ENCODE measurements at regions not wholly inside any gene's neighbourhood (a gene's known extent, or its start where the extent isn't known, plus 50 kb on each side); places are given as distances from the start of the nearest gene placed in this dataset.

DNA sequence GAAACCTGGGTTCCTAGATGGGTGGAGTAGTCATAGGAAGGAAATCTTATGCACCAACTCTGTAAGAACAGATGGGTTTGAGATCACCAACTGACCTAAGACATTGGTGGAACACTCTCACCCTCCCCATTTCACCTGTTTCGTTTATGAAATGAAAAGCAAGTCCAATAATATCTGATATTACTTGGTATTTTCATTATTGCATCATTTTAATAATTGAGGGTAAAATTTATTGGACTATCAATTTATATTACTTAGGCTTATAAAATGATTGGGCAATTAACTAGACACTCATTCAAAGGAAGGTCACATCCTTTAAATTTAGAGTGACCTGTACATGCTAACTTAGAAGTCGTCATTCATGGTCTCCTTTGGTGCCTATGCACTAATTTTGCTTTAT lies 503.9 kb downstream of the TAFA4 start:
- Mint-ChIP-seq H3K9me3 (no peaks in the 10 kb centered on the region), H3K4me3 (no peak overlapping the region)

DNA sequence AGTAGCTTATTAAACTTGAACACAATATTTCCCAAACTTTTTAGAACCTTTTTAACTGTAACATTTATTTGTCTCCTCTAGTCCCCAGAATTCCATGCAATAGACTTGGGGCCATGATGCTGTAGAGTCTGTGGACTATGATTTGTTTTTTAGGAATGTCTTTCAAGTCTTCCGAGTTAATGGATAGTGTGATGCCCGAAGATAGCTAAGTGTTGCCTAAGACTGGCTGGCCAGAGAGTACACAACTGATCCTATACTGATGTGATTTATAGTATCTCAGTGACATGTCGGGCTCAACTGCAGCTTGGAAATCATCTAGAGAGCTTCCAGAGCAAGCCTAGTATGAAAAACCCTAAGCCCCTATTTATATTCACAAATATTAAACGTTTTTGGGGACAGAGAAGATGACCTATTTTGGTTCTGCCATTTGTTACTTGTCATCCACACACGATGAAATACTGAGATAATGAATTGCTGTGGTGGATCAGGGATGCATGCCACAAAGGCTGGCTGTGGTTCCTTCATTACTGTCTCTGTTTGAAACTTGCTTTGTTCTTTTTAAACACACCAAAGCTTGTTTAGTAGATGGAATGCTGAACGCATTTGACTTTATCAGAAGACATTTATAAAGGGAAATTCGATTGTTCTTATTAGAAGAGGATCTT lies 507.4 kb downstream of the TAFA4 start:
- no peaks in the 10 kb centered on the region for H3K36me3 Mint-ChIP-seq
- H3K9me3 Mint-ChIP-seq, result no peaks in the 10 kb centered on the region
- H3K27ac Mint-ChIP-seq, result no peak overlapping the region
- no peaks in the 10 kb centered on the region for H3K4me1 Mint-ChIP-seq
- CTCF ChIA-PET, result no interaction called here
- H3K4me3 Mint-ChIP-seq, result no peak overlapping the region
- DNase-seq, result no peak
- no peaks in the 10 kb centered on the region for H3K27me3 Mint-ChIP-seq

More for the DNA sequence above, 503.9 kb downstream of the TAFA4 start:
- Mint-ChIP-seq H3K4me1 (no peaks in the 10 kb centered on the region), H3K36me3 (no peaks in the 10 kb centered on the region), H3K27me3 (no peaks in the 10 kb centered on the region), H3K27ac (no peak overlapping the region)
- DNase-seq, result no peak
- CTCF ChIA-PET, result no interaction called here

DNA sequence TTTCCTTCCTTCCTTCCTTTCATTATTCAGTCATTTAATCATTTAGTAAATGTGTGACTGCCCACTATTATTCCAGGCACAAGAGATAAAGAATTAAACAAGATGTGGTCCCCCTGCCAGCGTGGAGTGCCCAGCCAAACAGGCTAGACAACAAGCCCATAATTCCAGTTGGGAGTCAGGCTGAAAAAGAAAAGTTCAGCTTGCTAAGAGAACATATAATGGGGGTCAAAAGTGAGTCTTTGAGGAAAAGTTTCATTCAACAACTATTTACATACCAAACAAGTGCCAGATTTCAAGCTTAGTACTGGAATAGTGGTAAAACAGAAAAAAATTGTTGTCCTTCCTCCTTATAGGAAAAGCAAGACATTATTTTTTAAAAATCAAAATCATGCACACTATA lies 523.7 kb downstream of the TAFA4 start:
- DNase-seq, result no peak
- H3K36me3 Mint-ChIP-seq, result no peaks in the 10 kb centered on the region
- peaks cover under 1% of the 10 kb centered on the region for H3K9me3 Mint-ChIP-seq
- CTCF ChIA-PET, result no interaction called here
- H3K4me1 Mint-ChIP-seq, result no peaks in the 10 kb centered on the region
- H3K4me3 Mint-ChIP-seq, result no peak overlapping the region
- H3K27me3 Mint-ChIP-seq, result no peaks in the 10 kb centered on the region
- no peak overlapping the region for H3K27ac Mint-ChIP-seq

DNA sequence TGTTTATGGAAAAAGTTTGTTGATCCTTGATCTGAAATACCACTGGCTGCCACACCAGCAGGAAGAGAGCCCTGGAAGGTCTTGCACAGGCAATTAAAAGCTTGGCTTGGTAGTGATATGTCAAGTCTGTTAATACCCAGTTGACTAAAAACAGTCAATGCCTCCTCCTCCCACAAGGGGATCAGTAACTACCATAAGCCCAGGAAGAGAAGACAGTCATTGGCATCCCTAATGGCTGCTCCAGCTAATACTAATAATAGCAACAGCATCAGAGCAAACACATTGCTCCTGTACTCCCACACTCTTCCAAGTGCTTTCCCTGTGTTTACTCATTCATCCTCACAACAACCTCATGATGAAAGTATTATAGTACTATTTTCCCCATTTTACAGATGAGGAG lies 528.6 kb downstream of the TAFA4 start:
- Mint-ChIP-seq H3K27me3 (no peaks in the 10 kb centered on the region), H3K27ac (no peak overlapping the region), H3K9me3 (no peaks in the 10 kb centered on the region), H3K4me1 (no peaks in the 10 kb centered on the region), H3K36me3 (no peaks in the 10 kb centered on the region), H3K4me3 (no peak overlapping the region)
- CTCF ChIA-PET, result no interaction called here
- DNase-seq, result no peak

DNA sequence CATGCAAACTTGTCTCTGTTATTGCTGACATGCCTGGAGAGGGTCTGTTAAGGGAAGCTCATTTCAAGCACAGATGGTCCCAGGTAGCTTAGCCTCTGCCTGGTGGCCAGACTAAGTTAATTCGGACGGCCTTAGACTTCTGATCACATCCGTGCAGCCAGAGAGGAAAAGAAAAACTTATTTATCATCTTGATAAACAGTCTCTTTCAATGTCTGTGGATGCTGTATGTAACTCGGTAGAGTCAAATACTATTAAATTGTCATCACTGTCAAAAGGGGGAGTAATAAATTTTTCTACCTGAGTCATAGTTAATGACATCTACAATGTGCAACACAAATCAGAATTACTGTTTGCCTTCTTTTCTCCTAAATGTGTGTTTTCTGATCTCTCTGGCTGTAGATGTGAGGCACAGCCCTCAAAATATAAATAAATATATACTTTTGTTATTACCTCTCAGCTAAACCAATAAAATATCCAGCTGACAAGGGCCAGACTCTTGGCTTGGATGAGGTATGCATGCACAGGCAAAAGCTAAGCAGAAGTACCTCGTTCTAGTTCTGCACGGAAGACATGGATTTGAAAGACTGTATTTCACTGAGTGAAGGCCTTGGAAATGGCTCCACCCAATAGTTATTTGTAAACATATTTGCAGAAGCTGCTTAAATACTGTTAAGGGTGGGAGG lies 530.0 kb downstream of the TAFA4 start:
- no peaks in the 10 kb centered on the region for H3K27me3 Mint-ChIP-seq
- CTCF ChIA-PET, result no interaction called here
- no peaks in the 10 kb centered on the region for H3K4me1 Mint-ChIP-seq
- H3K9me3 Mint-ChIP-seq, result no peaks in the 10 kb centered on the region
- H3K4me3 Mint-ChIP-seq, result no peak overlapping the region
- H3K36me3 Mint-ChIP-seq, result no peaks in the 10 kb centered on the region
- DNase-seq, result no peak
- H3K27ac Mint-ChIP-seq, result no peak overlapping the region

DNA sequence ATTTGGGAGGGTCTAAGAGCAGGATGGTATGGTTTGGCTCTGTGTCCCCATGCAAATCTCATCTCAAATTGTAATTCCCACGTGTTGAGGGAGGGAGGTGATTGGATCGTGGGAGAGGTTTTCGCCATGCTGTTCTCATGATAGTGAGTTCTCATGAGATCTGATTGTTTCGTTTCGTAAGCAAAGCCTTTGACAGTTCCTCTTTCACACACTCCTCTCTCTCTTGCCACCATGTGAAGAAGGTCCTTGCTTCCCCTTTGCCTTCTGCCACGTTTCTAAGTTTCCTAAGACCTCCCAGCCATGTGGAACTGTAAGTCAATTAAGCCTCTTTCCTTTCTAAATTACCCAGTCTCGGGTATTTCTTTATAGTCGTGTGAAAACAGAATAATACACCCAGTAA lies 553.7 kb downstream of the TAFA4 start:
- Mint-ChIP-seq H3K4me1 (no peaks in the 10 kb centered on the region), H3K27ac (no peak overlapping the region), H3K36me3 (no peaks in the 10 kb centered on the region), H3K9me3 (peaks cover 30% of the 10 kb centered on the region), H3K4me3 (no peak overlapping the region), H3K27me3 (no peaks in the 10 kb centered on the region)
- DNase-seq, result no peak
- CTCF ChIA-PET, result no interaction called here

DNA sequence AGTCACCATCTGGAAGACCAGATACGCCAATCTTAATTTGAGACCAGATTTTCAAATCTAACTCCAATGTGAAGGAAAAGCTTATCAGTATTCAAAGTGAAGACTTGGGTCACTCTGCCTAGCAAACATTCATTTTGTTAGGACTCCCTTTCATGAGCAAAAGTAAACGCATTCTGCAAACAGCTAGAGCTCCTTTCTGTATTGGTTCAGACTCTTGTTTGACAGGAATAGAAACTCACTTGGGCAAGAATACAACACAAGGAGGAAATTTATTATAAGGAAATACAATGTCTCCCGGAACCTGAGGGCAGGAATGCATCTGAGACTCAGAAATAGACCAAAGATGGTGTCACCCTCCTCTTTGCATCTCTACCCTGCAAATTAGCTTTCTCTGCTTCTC lies 558.6 kb downstream of the TAFA4 start:
- peaks cover 20% of the 10 kb centered on the region for H3K9me3 Mint-ChIP-seq
- no peaks in the 10 kb centered on the region for H3K4me1 Mint-ChIP-seq
- no peaks in the 10 kb centered on the region for H3K36me3 Mint-ChIP-seq
- CTCF ChIA-PET, result no interaction called here
- H3K27me3 Mint-ChIP-seq, result no peaks in the 10 kb centered on the region
- DNase-seq, result no peak
- H3K4me3 Mint-ChIP-seq, result no peak overlapping the region
- no peak overlapping the region for H3K27ac Mint-ChIP-seq

DNA sequence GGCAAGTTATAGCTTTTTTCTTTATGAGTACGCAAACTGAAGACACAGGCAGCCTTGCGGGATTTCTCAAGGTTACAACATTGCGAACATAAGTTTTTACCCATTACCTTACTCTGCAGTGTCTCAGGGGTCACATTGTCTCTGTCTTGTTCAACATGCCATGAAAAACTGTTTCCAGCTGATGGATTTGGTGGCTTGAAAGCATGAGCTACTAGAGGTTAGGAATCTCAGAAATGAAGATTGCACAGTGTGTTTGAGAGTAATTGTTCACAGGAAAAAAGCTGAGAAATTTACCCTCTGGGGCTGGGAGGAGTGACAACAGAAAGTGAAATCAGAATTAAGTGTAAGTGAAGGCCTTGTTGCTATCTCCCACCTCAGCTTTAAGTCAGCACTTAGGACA lies 568.6 kb downstream of the TAFA4 start:
- no peaks in the 10 kb centered on the region for H3K36me3 Mint-ChIP-seq
- no peak overlapping the region for H3K4me3 Mint-ChIP-seq
- no peak for DNase-seq

DNA sequence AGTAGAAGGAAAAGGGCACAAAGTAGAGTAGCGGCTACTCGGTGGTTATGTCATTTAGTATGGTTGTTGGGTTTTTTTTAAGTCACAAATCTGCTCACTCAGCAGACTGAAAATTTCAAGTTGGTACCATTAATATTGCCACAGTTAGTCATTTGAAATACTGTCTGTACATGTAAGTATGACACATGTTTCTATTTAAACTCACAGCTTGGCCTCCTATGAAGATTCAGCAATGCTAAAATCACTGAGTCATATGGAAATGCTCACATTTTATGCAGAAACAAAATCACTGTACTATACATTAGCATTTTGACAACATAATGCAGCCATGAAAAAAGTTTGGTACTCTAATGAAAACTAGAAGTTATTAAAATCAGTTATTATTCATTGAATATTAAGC lies 571.9 kb downstream of the TAFA4 start:
- Mint-ChIP-seq H3K27ac (no peak overlapping the region), H3K36me3 (no peaks in the 10 kb centered on the region), H3K4me1 (no peaks in the 10 kb centered on the region), H3K9me3 (no peaks in the 10 kb centered on the region), H3K27me3 (no peaks in the 10 kb centered on the region), H3K4me3 (no peak overlapping the region)
- CTCF ChIA-PET, result no interaction called here
- DNase-seq, result no peak

More for the DNA sequence above, 568.6 kb downstream of the TAFA4 start:
- H3K27ac Mint-ChIP-seq, result no peak overlapping the region
- H3K27me3 Mint-ChIP-seq, result no peaks in the 10 kb centered on the region
- no peaks in the 10 kb centered on the region for H3K4me1 Mint-ChIP-seq
- CTCF ChIA-PET, result no interaction called here
- no peaks in the 10 kb centered on the region for H3K9me3 Mint-ChIP-seq

DNA sequence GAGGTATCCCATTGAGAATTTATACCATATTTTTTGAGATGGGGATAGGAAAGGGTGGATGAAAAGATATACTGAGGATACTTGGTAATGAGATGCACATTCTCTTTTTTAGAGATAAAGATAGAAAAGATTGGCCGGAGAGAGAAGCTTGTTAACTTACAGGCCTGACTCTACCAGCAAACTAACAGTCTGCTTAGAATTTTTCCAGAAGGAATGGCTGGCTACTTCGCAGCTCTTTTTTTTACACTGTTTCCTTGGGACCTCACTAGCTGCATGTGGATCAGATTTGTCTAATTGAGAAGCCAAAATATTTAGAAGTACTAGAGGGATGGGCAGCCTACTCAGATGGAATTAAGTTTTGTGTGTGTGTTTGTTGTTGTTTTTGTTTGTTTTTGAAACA lies 586.6 kb downstream of the TAFA4 start:
- H3K9me3 Mint-ChIP-seq, result no peaks in the 10 kb centered on the region
- no peak overlapping the region for H3K27ac Mint-ChIP-seq
- H3K4me3 Mint-ChIP-seq, result no peak overlapping the region
- no peaks in the 10 kb centered on the region for H3K27me3 Mint-ChIP-seq
- CTCF ChIA-PET, result no interaction called here
- H3K36me3 Mint-ChIP-seq, result no peaks in the 10 kb centered on the region
- no peak for DNase-seq
- no peaks in the 10 kb centered on the region for H3K4me1 Mint-ChIP-seq

DNA sequence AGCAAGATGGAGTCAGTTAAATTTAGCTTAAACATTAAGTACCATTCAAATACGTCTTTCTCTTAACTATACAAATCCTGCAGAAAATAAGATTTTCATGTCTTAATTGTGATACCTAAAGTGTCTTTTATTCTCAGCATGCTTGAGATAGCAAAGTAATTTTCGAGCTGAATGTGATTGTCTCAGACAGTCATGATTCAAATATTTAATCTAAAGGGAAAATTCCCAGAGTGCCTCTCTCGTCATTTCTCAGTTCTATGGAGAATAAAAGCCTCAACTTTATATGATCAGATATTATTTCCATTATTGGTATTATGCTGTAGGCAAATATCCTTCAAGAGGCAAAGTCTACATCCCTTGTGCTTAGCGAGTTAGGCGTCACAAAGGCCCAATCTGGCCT lies 589.9 kb downstream of the TAFA4 start:
- H3K9me3 Mint-ChIP-seq, result peaks cover 2% of the 10 kb centered on the region
- no peaks in the 10 kb centered on the region for H3K36me3 Mint-ChIP-seq
- no peak overlapping the region for H3K4me3 Mint-ChIP-seq
- no peaks in the 10 kb centered on the region for H3K27me3 Mint-ChIP-seq
- no peak overlapping the region for H3K27ac Mint-ChIP-seq
- CTCF ChIA-PET, result no interaction called here
- H3K4me1 Mint-ChIP-seq, result no peaks in the 10 kb centered on the region
- DNase-seq, result no peak

DNA sequence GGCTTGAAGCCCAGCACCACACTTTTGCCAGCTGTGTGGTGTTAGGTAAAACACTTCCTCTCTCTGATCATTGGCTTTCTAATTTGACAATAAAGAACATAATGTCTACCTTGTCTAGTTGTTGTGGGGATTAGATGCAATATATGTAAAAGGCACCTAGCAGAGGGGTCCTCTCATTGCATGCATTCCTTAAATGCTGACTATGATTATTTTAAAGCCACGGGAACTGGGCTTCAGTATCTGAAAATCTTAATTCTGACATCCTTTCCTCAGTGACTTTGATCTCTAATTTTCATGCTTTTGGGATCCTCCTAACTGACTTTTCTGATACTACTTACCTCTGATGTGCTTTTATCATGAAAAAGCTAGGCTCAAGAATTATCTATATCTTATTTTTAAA lies 596.3 kb downstream of the TAFA4 start:
- no peaks in the 10 kb centered on the region for H3K27me3 Mint-ChIP-seq
- H3K4me1 Mint-ChIP-seq, result no peaks in the 10 kb centered on the region
- H3K27ac Mint-ChIP-seq, result no peak overlapping the region
- no peak for DNase-seq
- no peaks in the 10 kb centered on the region for H3K36me3 Mint-ChIP-seq
- no peak overlapping the region for H3K4me3 Mint-ChIP-seq
- CTCF ChIA-PET, result no interaction called here
- peaks cover 2% of the 10 kb centered on the region for H3K9me3 Mint-ChIP-seq

DNA sequence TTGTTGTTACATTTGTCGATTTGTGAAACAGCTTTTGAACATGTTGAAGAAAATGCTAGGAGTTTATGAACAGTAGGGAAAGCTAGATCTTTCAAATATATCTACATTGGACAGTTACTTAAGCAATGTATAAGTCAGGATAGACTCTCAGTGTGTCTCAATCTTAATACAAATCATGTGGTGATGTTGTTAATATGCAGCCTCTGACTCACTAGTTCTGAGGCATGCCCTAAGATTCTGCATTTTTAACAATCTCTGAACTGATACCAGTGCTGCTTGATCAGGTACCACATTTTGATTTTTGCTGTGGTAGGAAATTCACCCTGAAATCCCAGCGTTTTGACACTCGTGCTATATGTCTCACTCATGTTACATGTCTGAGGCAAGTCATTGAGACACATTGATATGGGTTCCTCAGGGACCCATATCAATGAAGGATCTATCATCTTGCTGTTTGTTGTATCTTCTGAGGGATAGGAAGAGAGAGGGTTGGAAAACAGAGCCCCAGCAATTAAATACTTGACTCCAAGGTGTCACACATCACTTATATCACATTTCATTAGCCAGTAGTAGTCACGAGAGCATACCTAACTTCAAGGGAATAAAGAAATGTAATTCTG lies 597.9 kb downstream of the TAFA4 start:
- H3K27me3 Mint-ChIP-seq, result no peaks in the 10 kb centered on the region
- no peak overlapping the region for H3K27ac Mint-ChIP-seq
- H3K4me1 Mint-ChIP-seq, result no peaks in the 10 kb centered on the region
- H3K36me3 Mint-ChIP-seq, result no peaks in the 10 kb centered on the region
- H3K4me3 Mint-ChIP-seq, result no peak overlapping the region
- CTCF ChIA-PET, result no interaction called here
- no peak for DNase-seq
- peaks cover 2% of the 10 kb centered on the region for H3K9me3 Mint-ChIP-seq

DNA sequence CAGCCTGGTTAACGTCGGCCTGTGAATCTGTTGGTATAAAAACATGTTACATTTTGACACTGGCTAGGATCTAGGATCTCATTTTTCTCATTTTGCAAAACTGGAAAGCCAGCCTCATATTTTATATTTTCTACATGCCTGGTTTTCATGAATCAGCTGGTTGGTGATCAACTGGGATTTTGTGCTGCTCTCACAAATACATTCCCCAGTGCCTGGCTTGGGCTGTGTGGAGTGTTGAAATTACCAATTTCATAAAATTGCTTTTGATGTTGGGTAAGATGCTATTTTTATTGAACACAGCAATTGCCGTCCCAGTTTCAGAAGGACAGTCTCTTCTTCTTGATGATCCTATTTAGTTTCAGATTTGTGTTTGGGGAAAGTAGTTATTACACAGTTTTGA lies 604.3 kb downstream of the TAFA4 start:
- H3K36me3 Mint-ChIP-seq, result no peaks in the 10 kb centered on the region
- H3K4me3 Mint-ChIP-seq, result no peak overlapping the region
- no peaks in the 10 kb centered on the region for H3K4me1 Mint-ChIP-seq
- DNase-seq, result no peak
- H3K27me3 Mint-ChIP-seq, result no peaks in the 10 kb centered on the region
- H3K27ac Mint-ChIP-seq, result no peak overlapping the region
- CTCF ChIA-PET, result no interaction called here
- no peaks in the 10 kb centered on the region for H3K9me3 Mint-ChIP-seq

DNA sequence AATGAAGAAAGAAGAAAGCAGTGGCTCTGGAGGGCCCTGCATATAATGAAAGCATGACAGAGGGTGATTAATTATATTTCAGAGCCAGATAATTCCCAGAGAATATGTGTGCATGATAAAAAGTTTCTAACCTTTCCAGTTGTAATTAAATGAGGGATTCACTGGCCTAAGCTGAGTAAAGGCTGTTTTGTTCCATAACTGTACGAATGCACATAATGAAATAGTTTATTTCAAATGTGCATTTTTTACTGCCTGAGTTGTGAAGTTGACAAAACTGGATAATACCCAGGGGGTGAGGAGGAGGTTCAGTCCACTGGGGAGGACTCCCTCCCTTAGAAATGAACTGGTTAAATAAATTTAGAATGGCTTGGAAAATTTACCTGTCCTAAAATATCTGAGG lies 616.4 kb downstream of the TAFA4 start:
- Mint-ChIP-seq H3K27ac (no peak overlapping the region), H3K4me3 (no peak overlapping the region), H3K4me1 (no peaks in the 10 kb centered on the region), H3K9me3 (peaks cover 10% of the 10 kb centered on the region), H3K27me3 (no peaks in the 10 kb centered on the region), H3K36me3 (no peaks in the 10 kb centered on the region)
- CTCF ChIA-PET, result no interaction called here
- no peak for DNase-seq
